ENCODE measurements at regions not wholly inside any gene's neighbourhood (a gene's known extent, or its start where the extent isn't known, plus 50 kb on each side); places are given as distances from the start of the nearest gene placed in this dataset.

DNA sequence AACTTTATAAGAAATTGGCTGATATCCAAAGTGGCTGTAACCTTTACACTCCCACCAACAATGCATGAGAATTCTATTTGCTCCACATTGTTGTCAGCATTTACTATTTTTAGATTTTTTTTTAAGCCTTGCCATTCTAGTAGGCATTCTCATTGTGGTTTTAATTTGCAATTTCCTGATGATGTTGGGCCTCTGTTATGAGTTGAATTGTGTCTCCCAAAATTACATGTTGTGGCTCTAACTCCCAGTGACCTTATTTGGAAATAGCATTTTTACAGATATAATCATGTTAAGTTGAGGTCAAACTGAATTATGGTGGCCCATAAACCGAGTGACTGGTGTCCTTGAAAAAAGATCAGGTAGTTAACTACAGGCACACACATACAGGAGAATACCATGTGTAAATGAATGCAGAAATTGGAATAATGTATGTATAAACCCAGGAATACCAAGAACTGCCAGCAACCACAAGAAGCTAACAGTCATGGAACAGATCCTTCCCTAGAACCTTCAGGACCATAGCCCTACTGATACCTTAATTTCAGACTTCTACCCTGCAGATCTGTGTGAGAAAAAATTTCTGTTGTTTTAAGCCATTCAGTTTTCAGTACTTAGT, 348.8 kb upstream of the DAB1 start:
- TF ChIP-seq GABPB2 (CRISPR knock-in tag; conservative IDR thresholded peaks at IDR 0.05) (no peak), TRIM24 (IDR thresholded peaks at IDR 0.05) (no peak), CHD2 (IDR thresholded peaks at IDR 0.05; ENCODE audit: low read depth, low read length) (no peak), KLF13 (tag; IDR thresholded peaks at IDR 0.05; ENCODE audit: borderline replicate concordance, low read depth) (no peak), FOXJ3 (CRISPR knock-in tag; IDR thresholded peaks at IDR 0.05) (no peak)

Data from K562 (cell line).